Panc1 (cell line): ENCODE measurements at regions not wholly inside any gene's neighbourhood (a gene's known extent, or its start where the extent isn't known, plus 50 kb on each side); places are given as distances from the start of the nearest gene placed in this dataset.

Source experiments
- ATAC-seq: fragments of 200-7000 bp; cut with Tn5 transposase; 2 replicates; pipeline ENCODE4 v1.9.1; 2020; ENCODE audit warnings: mild to moderate bottlenecking, moderate library complexity
- BruUV-seq: library from RNA; stranded (reverse); fragments of 400-500 nt; replicated peaks from 2 replicates; lab custom pipeline; 2021; lab: Mats Ljungman, UMichigan
- CTCF ChIA-PET: fragments of 300-600 bp; sonication (Branson Sonifier 250); formaldehyde crosslinking; loops from one replicate; lab custom pipeline; 2022; ENCODE audit warnings: antibody characterized with exemption; lab: Charles Lee
- POLR2A ChIA-PET: fragments of 300-600 bp; sonication (Branson Sonifier 250); formaldehyde crosslinking; loops from one replicate; lab custom pipeline; 2022; ENCODE audit warnings: antibody characterized with exemption; lab: Charles Lee
- DNase-seq: peaks from one replicate; pipeline ENCODE4 v3.0.0-alpha.2; 2010; ENCODE audit warnings: low read depth, low spot score
- H3K27ac ChIP-seq: 2 replicates; pipeline ENCODE4 v1.5.1; 2011; ENCODE audit warnings: mild to moderate bottlenecking, low read length, inconsistent platforms
- H3K27me3 ChIP-seq: fragments of 200-500 bp; sonication (Bioruptor generic); 2 replicates; pipeline ENCODE4 v1.6.0; 2014; ENCODE audit warnings: low read length, inconsistent platforms; ENCODE audit not compliant: control insufficient read depth, insufficient read depth
- H3K36me3 ChIP-seq: fragments of 200-500 bp; sonication (Bioruptor generic); 2 replicates; pipeline ENCODE4 v1.5.1; 2014; ENCODE audit warnings: inconsistent platforms, mild to moderate bottlenecking, low read length, moderate library complexity; ENCODE audit not compliant: control insufficient read depth, insufficient read depth
- H3K4me1 ChIP-seq: 2 replicates; pipeline ENCODE4 v1.5.1; 2011; ENCODE audit warnings: inconsistent platforms, mild to moderate bottlenecking, low read length, moderate library complexity; ENCODE audit not compliant: control insufficient read depth, insufficient read depth
- H3K4me3 ChIP-seq, 2 experiments: 2 replicates each; pipeline ENCODE4 v1.5.1; 2011 to 2012; ENCODE audit warnings: low read depth in 2 of 2, low read length in 2 of 2, mild to moderate bottlenecking in 2 of 2, inconsistent platforms in 1 of 2, moderate library complexity in 1 of 2
- H3K9me3 ChIP-seq: fragments of 200-500 bp; sonication (Bioruptor generic); 2 replicates; pipeline ENCODE4 v1.5.1; 2014; ENCODE audit warnings: low read depth, mild to moderate bottlenecking, inconsistent platforms, low read length, moderate library complexity; ENCODE audit not compliant: control insufficient read depth, insufficient read depth
- POLR2AphosphoS5 ChIP-seq: IDR thresholded peaks from 2 replicates; pipeline ENCODE4 v1.6.1; 2012; ENCODE audit warnings: mild to moderate bottlenecking, low read depth, low read length, moderate library complexity
- SIN3A ChIP-seq: IDR thresholded peaks from 2 replicates; pipeline ENCODE4 v1.6.1; 2012; ENCODE audit warnings: low read depth, mild to moderate bottlenecking, low read length, moderate library complexity, borderline replicate concordance; ENCODE audit not compliant: insufficient read depth
- TCF7L2 ChIP-seq: IDR thresholded peaks from 2 replicates; pipeline ENCODE4 v1.6.1; 2011; ENCODE audit warnings: mild to moderate bottlenecking, low read depth, low read length, inconsistent platforms
- in situ Hi-C: cut with HindIII; loops from 2 replicates; pipeline ENCODE4 v1.10.0; 2016; ENCODE audit warnings: low sequenced_read_pairs, low pct_unique_long_range_greater_than_20kb
- intact Hi-C: fragments of 100-400 bp; cut with micrococcal nuclease; formaldehyde crosslinking; loops from one replicate; pipeline ENCODE4 v1.10.0; 2022; ENCODE audit not compliant: unreplicated experiment
- TF ChIP-seq, protein P1 (sequence below), 2 experiments: IDR thresholded peaks; 2 replicates each; pipeline ENCODE4 v1.6.1; 2011 to 2012; ENCODE audit warnings: low read depth in 2 of 2, control low read depth in 1 of 2, low read length in 1 of 2, mild to moderate bottlenecking in 1 of 2, moderate library complexity in 1 of 2; ENCODE audit not compliant: insufficient read depth in 1 of 2
- TF ChIP-seq, protein P2 (sequence below): fragments of 450-650 bp; IDR thresholded peaks from 2 replicates; pipeline ENCODE4 v1.5.1; 2017; ENCODE audit warnings: mild to moderate bottlenecking

DNA sequence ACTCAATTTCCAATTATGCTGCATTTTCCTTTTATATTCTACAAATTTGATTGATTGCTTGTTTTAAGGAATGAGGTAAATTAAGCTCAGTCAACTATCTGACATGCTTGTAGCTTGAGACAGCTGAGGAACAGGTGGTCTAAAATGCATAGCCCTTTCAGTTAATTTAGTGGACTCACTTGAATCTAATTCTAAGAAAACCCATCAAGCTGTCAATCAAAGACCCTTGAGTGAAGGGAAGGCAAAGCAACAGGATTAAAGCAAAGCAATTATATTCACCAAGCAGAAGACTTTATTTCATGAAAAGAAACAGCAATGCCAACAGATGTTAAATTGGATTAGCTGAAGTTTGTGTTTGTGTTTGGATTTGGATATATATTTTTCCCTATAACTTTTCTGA lies 228.5 kb downstream of the ARPP21 start:
- no peaks in the 10 kb centered on the region for H3K27me3 ChIP-seq
- ChIA-PET CTCF (no interaction called here), POLR2A (no interaction called here)
- no peak overlapping the region for H3K4me3 ChIP-seq
- ATAC-seq (no peak), DNase-seq (no peak)
- in situ Hi-C loops = no loop called here
- H3K4me1 ChIP-seq = no peaks in the 10 kb centered on the region
- no peaks in the 10 kb centered on the region for H3K9me3 ChIP-seq
- intact Hi-C loops = no loop called here
- H3K36me3 ChIP-seq = no peaks in the 10 kb centered on the region
- no TSS peak for BruUV-seq
- TF ChIP-seq POLR2AphosphoS5 (no peak), SIN3A (no peak), TCF7L2 (no peak)
- TF ChIP-seq, protein P1, sequence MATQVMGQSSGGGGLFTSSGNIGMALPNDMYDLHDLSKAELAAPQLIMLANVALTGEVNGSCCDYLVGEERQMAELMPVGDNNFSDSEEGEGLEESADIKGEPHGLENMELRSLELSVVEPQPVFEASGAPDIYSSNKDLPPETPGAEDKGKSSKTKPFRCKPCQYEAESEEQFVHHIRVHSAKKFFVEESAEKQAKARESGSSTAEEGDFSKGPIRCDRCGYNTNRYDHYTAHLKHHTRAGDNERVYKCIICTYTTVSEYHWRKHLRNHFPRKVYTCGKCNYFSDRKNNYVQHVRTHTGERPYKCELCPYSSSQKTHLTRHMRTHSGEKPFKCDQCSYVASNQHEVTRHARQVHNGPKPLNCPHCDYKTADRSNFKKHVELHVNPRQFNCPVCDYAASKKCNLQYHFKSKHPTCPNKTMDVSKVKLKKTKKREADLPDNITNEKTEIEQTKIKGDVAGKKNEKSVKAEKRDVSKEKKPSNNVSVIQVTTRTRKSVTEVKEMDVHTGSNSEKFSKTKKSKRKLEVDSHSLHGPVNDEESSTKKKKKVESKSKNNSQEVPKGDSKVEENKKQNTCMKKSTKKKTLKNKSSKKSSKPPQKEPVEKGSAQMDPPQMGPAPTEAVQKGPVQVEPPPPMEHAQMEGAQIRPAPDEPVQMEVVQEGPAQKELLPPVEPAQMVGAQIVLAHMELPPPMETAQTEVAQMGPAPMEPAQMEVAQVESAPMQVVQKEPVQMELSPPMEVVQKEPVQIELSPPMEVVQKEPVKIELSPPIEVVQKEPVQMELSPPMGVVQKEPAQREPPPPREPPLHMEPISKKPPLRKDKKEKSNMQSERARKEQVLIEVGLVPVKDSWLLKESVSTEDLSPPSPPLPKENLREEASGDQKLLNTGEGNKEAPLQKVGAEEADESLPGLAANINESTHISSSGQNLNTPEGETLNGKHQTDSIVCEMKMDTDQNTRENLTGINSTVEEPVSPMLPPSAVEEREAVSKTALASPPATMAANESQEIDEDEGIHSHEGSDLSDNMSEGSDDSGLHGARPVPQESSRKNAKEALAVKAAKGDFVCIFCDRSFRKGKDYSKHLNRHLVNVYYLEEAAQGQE (IDR thresholded peaks at IDR 0.05; ENCODE audit: insufficient read depth in 1 of 2, low read depth in 2 of 2, low read length in 1 of 2) = no peak
- TF ChIP-seq, protein P2, sequence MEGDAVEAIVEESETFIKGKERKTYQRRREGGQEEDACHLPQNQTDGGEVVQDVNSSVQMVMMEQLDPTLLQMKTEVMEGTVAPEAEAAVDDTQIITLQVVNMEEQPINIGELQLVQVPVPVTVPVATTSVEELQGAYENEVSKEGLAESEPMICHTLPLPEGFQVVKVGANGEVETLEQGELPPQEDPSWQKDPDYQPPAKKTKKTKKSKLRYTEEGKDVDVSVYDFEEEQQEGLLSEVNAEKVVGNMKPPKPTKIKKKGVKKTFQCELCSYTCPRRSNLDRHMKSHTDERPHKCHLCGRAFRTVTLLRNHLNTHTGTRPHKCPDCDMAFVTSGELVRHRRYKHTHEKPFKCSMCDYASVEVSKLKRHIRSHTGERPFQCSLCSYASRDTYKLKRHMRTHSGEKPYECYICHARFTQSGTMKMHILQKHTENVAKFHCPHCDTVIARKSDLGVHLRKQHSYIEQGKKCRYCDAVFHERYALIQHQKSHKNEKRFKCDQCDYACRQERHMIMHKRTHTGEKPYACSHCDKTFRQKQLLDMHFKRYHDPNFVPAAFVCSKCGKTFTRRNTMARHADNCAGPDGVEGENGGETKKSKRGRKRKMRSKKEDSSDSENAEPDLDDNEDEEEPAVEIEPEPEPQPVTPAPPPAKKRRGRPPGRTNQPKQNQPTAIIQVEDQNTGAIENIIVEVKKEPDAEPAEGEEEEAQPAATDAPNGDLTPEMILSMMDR = no peak
- no peak overlapping the region for H3K27ac ChIP-seq

DNA sequence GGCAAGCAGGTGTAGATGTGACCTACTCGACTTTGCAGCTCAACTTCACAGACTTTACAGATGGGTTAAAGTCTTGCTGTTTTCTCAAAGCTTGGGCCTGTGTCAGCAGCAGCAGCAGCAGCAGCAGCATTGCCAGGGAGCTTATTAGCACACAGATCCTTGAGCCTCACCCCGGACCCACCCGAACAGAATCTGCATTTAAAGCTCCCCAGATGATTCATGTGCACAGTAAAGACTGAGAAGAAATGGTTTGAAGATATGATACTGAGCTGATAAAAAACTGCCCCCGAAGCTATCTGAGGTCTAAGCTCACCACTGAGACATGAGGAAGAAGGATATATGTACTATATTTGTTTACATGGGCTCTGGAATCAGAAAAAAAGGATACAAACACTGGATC lies 231.7 kb downstream of the ARPP21 start:
- TF ChIP-seq SIN3A (no peak), POLR2AphosphoS5 (no peak), TCF7L2 (no peak)
- TF ChIP-seq, protein P2 = no peak
- TF ChIP-seq, protein P1 (IDR thresholded peaks at IDR 0.05; ENCODE audit: insufficient read depth in 1 of 2, low read depth in 2 of 2, low read length in 1 of 2) = no peak
- BruUV-seq = no TSS peak
- POLR2A ChIA-PET = no interaction called here
- Histone ChIP-seq H3K36me3 (no peaks in the 10 kb centered on the region), H3K27ac (no peak overlapping the region), H3K4me3 (no peak overlapping the region), H3K27me3 (no peaks in the 10 kb centered on the region), H3K9me3 (no peaks in the 10 kb centered on the region), H3K4me1 (no peaks in the 10 kb centered on the region)
- ATAC-seq (no peak), DNase-seq (no peak)
- intact Hi-C loops (no loop called here), in situ Hi-C loops (no loop called here)
- CTCF ChIA-PET = no interaction called here
